ENCODE measurements at regions not wholly inside any gene's neighbourhood (a gene's known extent, or its start where the extent isn't known, plus 50 kb on each side); places are given as distances from the start of the nearest gene placed in this dataset.

- Histone ChIP-seq H3K27ac (no peak overlapping the region), H3K9me3 (no peaks in the 10 kb centered on the region), H3K4me3 (no peak overlapping the region), H3K4me1 (no peaks in the 10 kb centered on the region), H3K27me3 (no peaks in the 10 kb centered on the region), H3K36me3 (no peaks in the 10 kb centered on the region)
- intact Hi-C loops (cut with DNase I): no loop called here
- TF ChIP-seq POLR2A (IDR thresholded peaks at IDR 0.05): no peak
- TF ChIP-seq CTCF (IDR thresholded peaks at IDR 0.05): no peak
- no peak for TF ChIP-seq POLR2AphosphoS5 (IDR thresholded peaks at IDR 0.05; ENCODE audit: insufficient read depth in 1 of 2, low read depth in 1 of 2)
- DNase-seq (ENCODE audit: extremely low spot score in 2 of 2): no peak
Measured at GRCh38 chr5:145697251-145697990, 137.7 kb downstream of the PRELID2 start.

- intact Hi-C loops (cut with DNase I): no loop called here
- H3K27me3 ChIP-seq: no peaks in the 10 kb centered on the region
- H3K36me3 ChIP-seq: no peaks in the 10 kb centered on the region
- H3K4me1 ChIP-seq: no peaks in the 10 kb centered on the region
- H3K27ac ChIP-seq: no peak overlapping the region
- no peaks in the 10 kb centered on the region for H3K9me3 ChIP-seq
- no peak overlapping the region for H3K4me3 ChIP-seq
- no peak for TF ChIP-seq POLR2AphosphoS5 (IDR thresholded peaks at IDR 0.05; ENCODE audit: insufficient read depth in 1 of 2, low read depth in 1 of 2)
- no peak for DNase-seq (ENCODE audit: extremely low spot score in 2 of 2)
Measured at GRCh38 chr5:145689235-145689634, 145.9 kb downstream of the PRELID2 start.

- no peak overlapping the region for H3K4me3 ChIP-seq
- H3K36me3 ChIP-seq: no peaks in the 10 kb centered on the region
- intact Hi-C loops (cut with DNase I): no loop called here
- no peaks in the 10 kb centered on the region for H3K27me3 ChIP-seq
- DNase-seq (ENCODE audit: extremely low spot score in 2 of 2): no peak
- H3K27ac ChIP-seq: no peak overlapping the region
- TF ChIP-seq CTCF (IDR thresholded peaks at IDR 0.05) (no peak), POLR2AphosphoS5 (IDR thresholded peaks at IDR 0.05; ENCODE audit: insufficient read depth in 1 of 2, low read depth in 1 of 2) (no peak), POLR2A (IDR thresholded peaks at IDR 0.05) (no peak)
- no peaks in the 10 kb centered on the region for H3K4me1 ChIP-seq
- H3K9me3 ChIP-seq: no peaks in the 10 kb centered on the region
Measured at GRCh38 chr5:145687943-145688342, 147.2 kb downstream of the PRELID2 start.

GRCh38 chr5:145685417-145685816 is 149.7 kb downstream of the PRELID2 start:
- Histone ChIP-seq H3K4me3 (no peak overlapping the region), H3K9me3 (no peaks in the 10 kb centered on the region), H3K4me1 (no peaks in the 10 kb centered on the region), H3K27ac (no peak overlapping the region), H3K27me3 (no peaks in the 10 kb centered on the region), H3K36me3 (no peaks in the 10 kb centered on the region)
- no peak for TF ChIP-seq POLR2A (IDR thresholded peaks at IDR 0.05)
- TF ChIP-seq POLR2AphosphoS5 (IDR thresholded peaks at IDR 0.05; ENCODE audit: insufficient read depth in 1 of 2, low read depth in 1 of 2): no peak
- no peak for TF ChIP-seq CTCF (IDR thresholded peaks at IDR 0.05)
- intact Hi-C loops (cut with DNase I): no loop called here
- no peak for DNase-seq (ENCODE audit: extremely low spot score in 2 of 2)

DNA sequence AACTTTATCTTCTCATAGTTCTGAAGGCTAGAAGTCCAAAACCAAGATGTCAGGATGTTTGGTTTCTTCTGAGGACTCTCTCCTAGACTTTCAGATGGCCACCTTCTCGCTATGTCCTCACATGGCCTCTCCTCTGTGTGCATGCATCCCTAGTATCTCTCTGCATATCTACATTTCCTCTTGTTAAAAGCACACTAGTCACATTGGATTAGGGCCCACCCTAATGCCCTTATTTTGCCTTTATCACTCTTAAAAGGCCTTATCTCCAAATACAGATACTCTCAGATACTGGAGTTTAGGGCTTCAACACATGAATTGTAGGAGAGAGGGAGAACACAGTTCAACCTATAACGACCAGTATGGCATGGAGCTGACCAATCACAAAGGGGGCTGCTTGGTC is 151.7 kb downstream of the PRELID2 start:
- Histone ChIP-seq H3K27me3 (no peaks in the 10 kb centered on the region), H3K4me1 (no peaks in the 10 kb centered on the region), H3K27ac (no peak overlapping the region), H3K9me3 (no peaks in the 10 kb centered on the region), H3K36me3 (no peaks in the 10 kb centered on the region), H3K4me3 (no peak overlapping the region)
- DNase-seq (ENCODE audit: extremely low spot score in 2 of 2): no peak
- TF ChIP-seq POLR2A (IDR thresholded peaks at IDR 0.05): no peak
- TF ChIP-seq CTCF (IDR thresholded peaks at IDR 0.05): no peak
- TF ChIP-seq POLR2AphosphoS5 (IDR thresholded peaks at IDR 0.05; ENCODE audit: insufficient read depth in 1 of 2, low read depth in 1 of 2): no peak
- intact Hi-C loops (cut with DNase I): no loop called here

All from vagina (tissue), 2 donors.